Osteoblast (primary cell): ENCODE measurements at regions not wholly inside any gene's neighbourhood (a gene's known extent, or its start where the extent isn't known, plus 50 kb on each side); places are given as distances from the start of the nearest gene placed in this dataset.

Source experiments
- DNase-seq: peaks from one replicate; pipeline ENCODE4 v3.0.0; 2011; ENCODE audit warnings: low spot score, mixed read lengths; ENCODE audit not compliant: insufficient read length; ENCODE audit errors: missing footprints
- H2AFZ ChIP-seq: 2 replicates; pipeline ENCODE4 v1.6.0; 2011; ENCODE audit warnings: mild to moderate bottlenecking, low read length
- H3K27ac ChIP-seq: 2 replicates; pipeline ENCODE4 v1.5.1; 2011; ENCODE audit warnings: mild to moderate bottlenecking, low read depth, low read length, moderate library complexity
- H3K27me3 ChIP-seq: 2 replicates; pipeline ENCODE4 v1.6.0; 2012; ENCODE audit warnings: mild to moderate bottlenecking, control low read depth, inconsistent platforms, low read length, moderate library complexity; ENCODE audit not compliant: insufficient read depth
- H3K36me3 ChIP-seq: 2 replicates; pipeline ENCODE4 v1.5.1; 2011; ENCODE audit warnings: mild to moderate bottlenecking, low read length, control low read depth, moderate library complexity; ENCODE audit not compliant: insufficient read depth
- H3K4me1 ChIP-seq: 2 replicates; pipeline ENCODE4 v1.5.1; 2011; ENCODE audit warnings: mild to moderate bottlenecking, low read length, control low read depth, moderate library complexity; ENCODE audit not compliant: insufficient read depth
- H3K4me2 ChIP-seq: 2 replicates; pipeline ENCODE4 v1.6.0; 2011; ENCODE audit warnings: mild to moderate bottlenecking, low read length; ENCODE audit not compliant: insufficient read depth
- H3K4me3 ChIP-seq: fragments of 200-600 bp; sonication (generic); 3 replicates; pipeline ENCODE4 v1.5.1; 2012; ENCODE audit warnings: mild to moderate bottlenecking, low read length, inconsistent platforms; ENCODE audit not compliant: insufficient read depth
- H3K79me2 ChIP-seq: 2 replicates; pipeline ENCODE4 v1.6.0; 2012; ENCODE audit warnings: mild to moderate bottlenecking, low read length, control low read depth, inconsistent platforms; ENCODE audit not compliant: insufficient read depth
- H3K9me3 ChIP-seq: 2 replicates; pipeline ENCODE4 v1.5.1; 2011; ENCODE audit warnings: low read depth, low read length, control low read depth
- H4K20me1 ChIP-seq: 2 replicates; pipeline ENCODE4 v1.6.0; 2012; ENCODE audit warnings: mild to moderate bottlenecking, low read length, control low read depth; ENCODE audit not compliant: insufficient read depth
- TF ChIP-seq, protein P1 (sequence below): IDR thresholded peaks from 2 replicates; pipeline ENCODE4 v1.5.1; 2011; ENCODE audit warnings: mild to moderate bottlenecking, low read depth, low read length, moderate library complexity; ENCODE audit errors: extremely low read depth

DNA sequence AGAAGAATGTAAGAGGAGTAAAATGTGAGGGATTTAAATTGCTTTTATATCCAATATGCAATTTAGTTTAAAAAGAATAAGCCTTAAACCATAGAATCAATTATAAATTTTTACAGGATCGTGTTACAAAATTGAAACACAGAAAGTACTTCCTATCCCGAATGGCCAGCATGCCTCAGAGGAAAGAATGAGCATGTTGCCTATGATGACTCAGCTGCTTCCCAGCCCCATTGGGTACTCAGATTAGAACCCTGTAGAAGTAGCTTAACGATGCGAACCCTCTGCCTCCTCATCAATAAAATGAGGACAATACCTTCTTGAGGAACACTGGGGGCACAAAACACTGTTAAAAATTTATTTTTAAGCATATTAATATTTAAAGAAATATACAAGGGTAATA is 113.4 kb upstream of the CDK1 start:
- Histone ChIP-seq H3K9me3 (no peaks in the 10 kb centered on the region), H3K27me3 (no peaks in the 10 kb centered on the region), H3K4me3 (no peak overlapping the region), H3K36me3 (no peaks in the 10 kb centered on the region), H3K27ac (no peak overlapping the region), H3K79me2 (no peaks in the 10 kb centered on the region), H3K4me1 (peaks cover 7% of the 10 kb centered on the region), H4K20me1 (no peaks in the 10 kb centered on the region), H3K4me2 (no peak overlapping the region), H2AFZ (no peak overlapping the region)
- TF ChIP-seq, protein P1, sequence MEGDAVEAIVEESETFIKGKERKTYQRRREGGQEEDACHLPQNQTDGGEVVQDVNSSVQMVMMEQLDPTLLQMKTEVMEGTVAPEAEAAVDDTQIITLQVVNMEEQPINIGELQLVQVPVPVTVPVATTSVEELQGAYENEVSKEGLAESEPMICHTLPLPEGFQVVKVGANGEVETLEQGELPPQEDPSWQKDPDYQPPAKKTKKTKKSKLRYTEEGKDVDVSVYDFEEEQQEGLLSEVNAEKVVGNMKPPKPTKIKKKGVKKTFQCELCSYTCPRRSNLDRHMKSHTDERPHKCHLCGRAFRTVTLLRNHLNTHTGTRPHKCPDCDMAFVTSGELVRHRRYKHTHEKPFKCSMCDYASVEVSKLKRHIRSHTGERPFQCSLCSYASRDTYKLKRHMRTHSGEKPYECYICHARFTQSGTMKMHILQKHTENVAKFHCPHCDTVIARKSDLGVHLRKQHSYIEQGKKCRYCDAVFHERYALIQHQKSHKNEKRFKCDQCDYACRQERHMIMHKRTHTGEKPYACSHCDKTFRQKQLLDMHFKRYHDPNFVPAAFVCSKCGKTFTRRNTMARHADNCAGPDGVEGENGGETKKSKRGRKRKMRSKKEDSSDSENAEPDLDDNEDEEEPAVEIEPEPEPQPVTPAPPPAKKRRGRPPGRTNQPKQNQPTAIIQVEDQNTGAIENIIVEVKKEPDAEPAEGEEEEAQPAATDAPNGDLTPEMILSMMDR: no peak
- DNase-seq: no peak

DNA sequence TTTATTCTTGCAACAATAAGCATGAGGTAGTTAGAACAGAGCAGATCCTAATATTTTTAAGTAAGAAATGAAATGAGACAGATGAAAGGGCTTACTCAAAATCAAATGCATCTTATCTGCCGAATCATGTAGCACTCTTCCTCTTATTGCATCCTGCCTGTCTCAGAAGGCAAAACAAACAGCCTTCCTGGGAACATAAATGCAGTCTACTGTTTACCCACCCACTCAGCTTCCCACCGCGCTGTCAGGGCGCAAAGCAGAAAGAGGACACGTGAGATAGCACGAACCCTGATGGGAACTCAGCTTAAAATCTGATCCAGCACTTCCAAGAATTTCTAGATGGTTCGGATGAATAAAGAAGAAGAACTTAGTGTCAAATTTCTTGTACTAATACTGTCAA is 114.4 kb upstream of the CDK1 start:
- TF ChIP-seq, protein P1: no peak
- Histone ChIP-seq H3K27ac (no peak overlapping the region), H4K20me1 (no peaks in the 10 kb centered on the region), H3K4me1 (peaks cover 7% of the 10 kb centered on the region), H2AFZ (no peak overlapping the region), H3K27me3 (no peaks in the 10 kb centered on the region), H3K36me3 (no peaks in the 10 kb centered on the region), H3K4me2 (peak overlapping the region; percentile 0), H3K9me3 (no peaks in the 10 kb centered on the region), H3K4me3 (no peak overlapping the region), H3K79me2 (no peaks in the 10 kb centered on the region)
- DNase-seq: no peak

DNA sequence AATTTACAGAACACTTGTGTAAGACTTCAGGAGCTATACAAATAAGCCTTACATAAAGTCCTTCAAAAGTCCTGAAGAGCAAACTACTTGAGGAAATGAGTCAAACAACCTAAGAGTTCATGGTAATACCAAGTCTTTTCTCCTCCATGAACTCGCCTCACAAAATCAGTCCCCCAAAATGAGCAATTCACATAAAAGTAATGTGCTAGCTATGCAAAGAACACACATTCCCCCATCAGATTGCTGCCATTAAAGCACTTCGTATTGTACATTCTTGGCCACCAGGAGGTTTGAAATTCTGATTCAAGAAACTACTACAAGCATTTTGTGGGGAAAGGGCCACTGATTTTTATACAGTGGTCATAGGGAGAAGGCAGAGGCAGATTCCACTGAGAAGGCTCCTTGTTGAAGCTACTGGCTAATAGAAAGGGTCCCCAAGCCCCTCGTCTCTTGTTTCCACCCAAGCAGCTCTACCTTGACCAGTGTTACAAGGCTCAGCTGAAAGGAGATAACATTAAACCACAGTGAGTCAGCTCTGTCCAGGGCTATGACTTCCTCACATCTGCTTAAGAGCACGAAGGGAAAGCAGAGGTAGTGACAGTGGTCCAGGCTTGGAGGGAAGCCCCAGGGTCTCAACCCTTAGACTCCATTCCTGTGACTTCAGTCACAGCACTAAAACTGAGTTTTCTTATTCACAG is 115.2 kb upstream of the CDK1 start:
- DNase-seq: no peak
- no peak overlapping the region for H3K4me3 ChIP-seq

DNA sequence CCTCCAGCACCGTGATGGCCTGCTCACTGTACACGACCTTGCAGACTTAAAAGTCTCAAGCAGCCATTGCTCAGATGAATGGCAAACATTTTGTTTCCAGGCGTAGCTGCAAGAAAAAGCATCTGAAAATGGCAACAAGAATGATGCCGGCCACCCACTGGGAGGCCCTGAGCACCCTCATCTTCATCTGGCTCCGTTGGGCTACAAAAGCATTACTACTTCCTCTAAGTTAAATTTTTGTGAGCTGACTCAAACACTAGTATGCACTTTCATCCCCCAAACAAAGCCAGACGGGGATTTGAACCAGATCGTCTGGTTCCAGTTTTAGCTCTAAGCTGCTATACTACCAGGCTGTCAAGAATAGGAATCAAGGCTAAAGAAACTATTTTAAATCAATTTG is 116.6 kb upstream of the CDK1 start:
- Histone ChIP-seq H3K36me3 (no peaks in the 10 kb centered on the region), H4K20me1 (no peaks in the 10 kb centered on the region), H3K4me3 (no peak overlapping the region), H3K79me2 (no peaks in the 10 kb centered on the region), H3K4me2 (peak overlapping the region; percentile 8), H3K27me3 (no peaks in the 10 kb centered on the region), H3K9me3 (no peaks in the 10 kb centered on the region), H3K4me1 (peaks cover 7% of the 10 kb centered on the region), H3K27ac (no peak overlapping the region), H2AFZ (peak overlapping the region; percentile 58)
- TF ChIP-seq, protein P1: no peak
- no peak for DNase-seq

More for the DNA sequence above, 115.2 kb upstream of the CDK1 start:
- Histone ChIP-seq H3K4me2 (no peak overlapping the region), H4K20me1 (no peaks in the 10 kb centered on the region), H3K4me1 (peaks cover 7% of the 10 kb centered on the region), H3K79me2 (no peaks in the 10 kb centered on the region), H3K9me3 (no peaks in the 10 kb centered on the region), H3K27me3 (no peaks in the 10 kb centered on the region), H3K27ac (no peak overlapping the region), H2AFZ (no peak overlapping the region), H3K36me3 (no peaks in the 10 kb centered on the region)
- TF ChIP-seq, protein P1: no peak
